ENCODE measurements at regions not wholly inside any gene's neighbourhood (a gene's known extent, or its start where the extent isn't known, plus 50 kb on each side); places are given as distances from the start of the nearest gene placed in this dataset.

DNA sequence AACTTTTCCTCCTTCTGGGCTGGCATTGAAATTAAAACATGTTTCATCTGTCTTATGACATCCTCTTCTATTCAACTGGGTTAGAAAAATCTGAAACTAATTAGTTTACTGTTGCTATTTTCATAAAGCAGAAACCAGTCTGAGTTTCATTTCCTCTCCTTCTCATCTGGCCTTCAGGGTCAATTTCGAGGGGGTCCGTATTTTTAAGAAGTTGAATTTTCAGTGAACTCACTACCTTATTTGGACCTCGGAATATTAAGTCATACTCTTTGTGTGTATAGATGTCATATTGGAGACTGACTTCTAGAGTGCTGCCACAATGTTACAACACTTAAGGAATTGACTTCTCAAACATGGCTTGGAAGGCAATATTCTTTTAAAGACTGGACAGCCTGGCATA is 485.9 kb downstream of the SQOR start:
- DNase-seq, result no peak

GRCh38 chr15:46121441-46121840 is 486.6 kb downstream of the SQOR start:
- no peak for DNase-seq

GRCh38 chr15:46126581-46126980 is 491.8 kb downstream of the SQOR start:
- DNase-seq, result no peak

GRCh38 chr15:46127361-46127874 is 492.6 kb downstream of the SQOR start:
- no peak for DNase-seq

DNA sequence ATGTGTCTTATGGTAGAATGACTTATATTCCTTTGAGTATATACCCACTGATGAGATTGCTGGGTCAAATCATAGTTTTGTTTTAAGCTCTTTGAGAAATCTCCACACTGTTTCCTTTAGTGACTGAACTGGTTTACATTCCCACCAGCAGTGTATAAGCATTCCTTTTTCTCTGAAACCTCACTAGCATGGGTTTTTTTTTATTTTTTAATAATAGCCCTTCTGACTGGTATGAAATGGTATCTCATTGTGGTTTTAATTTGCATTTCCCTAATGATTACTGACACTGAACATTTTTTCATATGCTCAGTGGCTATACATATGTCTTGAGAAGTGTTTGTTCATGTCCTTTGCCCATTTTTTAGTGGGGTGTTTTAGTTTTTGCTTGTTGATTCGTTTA is 494.3 kb downstream of the SQOR start:
- DNase-seq, result no peak

GRCh38 chr15:46131876-46132275 is 497.0 kb downstream of the SQOR start:
- DNase-seq, result no peak

DNA sequence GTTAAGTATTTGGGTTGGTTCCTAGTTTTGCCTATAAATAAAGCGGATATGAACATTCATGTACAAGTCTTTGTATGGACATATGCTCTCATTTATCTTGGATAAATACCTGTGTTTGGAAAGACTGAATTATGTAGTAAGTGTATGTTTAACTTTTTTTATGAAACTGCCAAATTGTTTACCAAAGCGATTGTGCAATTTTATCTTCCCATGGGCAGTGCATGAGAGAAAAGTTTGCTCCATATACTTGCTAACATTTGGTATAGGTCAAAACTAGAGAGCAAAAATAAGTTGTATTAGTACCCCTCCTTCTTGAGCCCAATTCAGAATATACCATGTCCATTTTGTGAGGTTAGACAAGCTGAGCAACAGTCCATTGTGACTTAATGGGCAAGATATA is 502.6 kb downstream of the SQOR start:
- no peak for DNase-seq

- DNase-seq, result no peak
These were observed 511.2 kb downstream of the SQOR start for GRCh38 chr15:46146002-46146401.

DNA sequence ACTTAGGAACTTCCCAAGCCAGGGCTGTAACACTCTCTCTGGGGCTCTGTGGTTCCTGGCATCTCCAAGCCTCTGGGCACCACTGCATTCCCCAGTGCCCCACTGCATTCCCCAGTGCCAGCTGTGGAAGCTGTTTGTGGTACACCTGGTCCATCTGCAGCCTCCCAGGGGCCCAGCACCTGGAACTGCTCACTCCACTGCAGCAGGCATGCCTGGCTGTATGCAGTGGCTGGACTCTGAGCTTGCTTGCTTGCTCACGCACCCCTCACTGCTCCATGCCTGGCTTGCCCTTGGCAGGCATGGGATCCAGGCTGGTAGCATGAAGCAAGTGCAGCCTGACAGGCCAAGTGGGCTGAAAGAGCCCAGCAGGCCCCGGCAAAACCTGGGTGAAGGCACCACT is 512.1 kb downstream of the SQOR start:
- no peak for DNase-seq

DNA sequence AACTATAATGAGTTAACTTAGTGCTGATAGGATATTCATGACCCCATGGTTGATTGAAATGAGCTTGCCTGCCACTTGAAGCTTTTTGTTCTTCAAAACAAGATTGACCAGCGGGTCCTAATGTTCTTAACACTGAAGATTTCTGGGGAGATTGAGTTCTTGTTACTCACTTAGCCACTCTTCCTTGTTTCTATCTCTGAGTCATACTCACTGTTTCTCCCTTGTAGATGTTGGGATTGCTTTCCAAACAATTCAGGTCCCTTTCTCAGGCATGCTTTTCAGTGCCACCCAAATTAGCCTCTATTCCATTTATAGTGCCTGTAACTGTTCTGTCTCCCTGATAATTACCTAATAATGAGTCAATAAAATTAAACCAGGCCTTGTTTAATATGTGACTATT is 517.0 kb downstream of the SQOR start:
- no peak for DNase-seq

DNA sequence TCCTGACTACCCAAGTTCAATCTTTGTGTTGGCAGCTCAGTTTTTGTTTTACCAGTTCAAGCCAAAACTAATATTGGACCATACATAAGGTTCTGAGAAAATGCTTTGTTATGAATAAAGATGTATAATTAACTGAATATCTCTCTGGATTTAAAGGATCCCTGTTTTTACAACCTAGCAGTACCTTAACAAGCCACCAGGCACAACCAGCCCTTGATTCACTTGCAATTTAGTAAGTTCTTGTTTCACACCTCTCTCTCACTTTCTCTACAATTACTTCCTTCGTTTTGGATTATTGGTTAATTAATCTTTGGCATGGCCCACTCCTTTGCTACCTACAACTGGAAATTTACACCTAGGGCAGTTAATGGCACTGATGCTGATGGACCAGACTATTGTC is 531.9 kb downstream of the SQOR start:
- DNase-seq, result no peak

GRCh38 chr15:46170326-46170725 is 535.5 kb downstream of the SQOR start:
- no peak for DNase-seq

- DNase-seq, result no peak
These were observed 539.3 kb downstream of the SQOR start for GRCh38 chr15:46174122-46174521.

DNA sequence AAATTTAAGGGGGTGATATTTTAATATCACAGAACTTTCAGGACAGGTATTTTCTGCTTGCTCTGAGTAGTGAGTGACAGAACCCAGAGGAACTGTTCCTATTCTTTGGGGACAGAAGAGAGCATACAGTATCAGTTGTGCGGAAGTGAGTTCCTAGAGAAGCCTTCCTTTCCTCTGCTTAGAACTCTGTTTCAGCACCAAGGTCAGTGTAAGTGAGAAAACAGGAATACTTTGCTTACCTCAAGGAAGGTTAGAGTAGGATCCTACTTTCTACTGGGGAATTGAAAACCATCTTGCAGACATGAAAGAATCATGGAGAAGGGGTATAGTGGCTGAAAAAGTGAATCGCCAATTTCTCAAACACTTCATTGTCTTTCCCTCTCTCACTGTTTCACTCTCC is 542.4 kb downstream of the SQOR start:
- no peak for DNase-seq

DNA sequence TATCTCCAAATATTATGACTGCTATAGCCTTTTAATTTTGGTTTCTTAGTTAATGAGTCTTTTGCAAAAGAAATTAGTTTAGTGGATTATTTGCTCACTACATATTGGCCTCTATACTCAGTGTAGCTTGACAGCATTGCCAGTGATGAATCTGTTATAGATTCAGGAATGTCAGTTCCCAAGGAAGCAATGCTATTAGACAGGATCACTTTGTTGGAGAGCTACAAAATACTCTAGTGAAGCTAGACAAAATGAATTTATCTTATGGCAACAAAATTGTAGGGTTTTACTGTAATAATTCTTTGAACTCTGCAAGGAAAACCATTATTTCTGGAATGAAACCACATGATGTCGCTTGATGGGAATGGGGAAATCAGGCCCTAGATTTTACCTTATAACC is 543.3 kb downstream of the SQOR start:
- no peak for DNase-seq

- DNase-seq, result no peak
These were observed 572.5 kb downstream of the SQOR start for GRCh38 chr15:46207341-46207740.

DNA sequence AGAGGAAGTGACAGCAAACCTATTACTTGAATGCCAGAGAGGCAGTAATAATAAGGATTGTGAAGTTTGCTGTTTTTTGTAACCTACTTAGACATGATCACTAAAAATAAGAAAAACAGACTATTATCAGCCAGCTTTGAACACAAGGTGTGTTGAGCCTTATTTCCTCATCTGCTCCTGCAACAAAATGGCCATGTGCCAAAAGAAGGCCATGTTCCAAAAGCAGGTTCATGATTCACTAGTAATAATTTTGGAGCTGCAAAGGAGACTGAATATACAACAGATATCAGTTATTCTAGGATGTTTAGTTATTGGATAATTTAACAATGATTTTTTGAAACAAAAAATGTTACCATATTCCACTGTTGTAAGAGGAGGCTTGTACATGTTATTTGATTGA is 578.7 kb downstream of the SQOR start:
- no peak for DNase-seq

DNA sequence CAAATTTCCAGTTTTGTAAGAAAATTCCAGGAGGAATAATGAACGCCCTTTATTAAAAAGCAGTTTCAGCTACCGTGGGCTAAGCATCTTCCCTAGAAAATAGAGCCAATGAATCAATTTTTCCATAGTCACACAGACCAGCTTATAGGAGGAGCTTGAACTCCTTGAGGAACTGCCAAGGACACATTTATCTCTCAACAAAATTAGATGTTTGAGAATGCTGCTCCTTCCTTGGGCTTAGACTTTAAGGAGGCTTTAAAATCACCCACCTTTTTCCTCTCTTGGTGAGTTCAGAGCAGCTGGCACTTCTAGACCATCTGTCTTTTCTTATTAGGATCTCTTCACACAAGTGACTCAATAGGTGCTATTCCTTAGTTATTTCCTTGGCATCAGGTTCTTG is 588.0 kb downstream of the SQOR start:
- DNase-seq, result no peak

DNA sequence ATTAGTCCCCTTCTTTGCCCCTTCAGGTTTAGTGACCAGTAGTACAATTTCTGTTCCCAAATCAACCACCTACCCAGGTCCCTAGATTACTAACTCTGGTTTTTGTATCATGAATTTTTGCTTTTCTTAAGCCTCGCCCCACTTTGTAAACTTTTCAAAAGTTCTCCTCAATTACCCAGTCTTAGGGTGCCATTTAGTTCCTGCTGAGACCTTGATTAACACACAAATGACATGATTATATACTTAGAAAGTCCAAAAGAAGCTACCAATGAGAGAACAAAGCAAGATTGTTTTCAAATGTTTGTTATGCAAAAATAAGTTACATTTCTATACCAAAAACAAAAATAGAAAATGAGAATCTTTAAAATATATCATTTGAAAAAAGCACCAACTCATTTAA is 594.4 kb downstream of the SQOR start:
- DNase-seq, result no peak

- DNase-seq, result no peak
These were observed 597.0 kb downstream of the SQOR start for GRCh38 chr15:46231786-46232185.

DNA sequence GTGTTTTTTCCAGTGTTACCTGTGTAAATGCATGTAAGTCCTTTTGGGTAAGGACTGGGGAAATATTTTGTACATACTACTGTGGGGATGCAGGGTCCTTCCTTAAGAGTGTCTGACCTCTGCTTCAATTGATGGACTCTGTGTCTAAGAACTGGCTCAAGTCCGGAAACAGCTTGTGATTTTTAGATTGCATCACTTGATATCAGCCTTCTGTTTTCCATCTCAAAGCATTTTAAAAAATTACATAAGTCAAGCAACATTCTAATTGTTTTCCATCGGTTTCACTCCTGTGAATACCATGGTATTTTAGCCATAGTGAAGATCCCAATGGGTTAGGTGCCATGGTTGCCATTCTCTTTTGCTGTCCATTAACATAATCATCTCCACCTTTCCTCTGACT is 597.6 kb downstream of the SQOR start:
- no peak for DNase-seq

GRCh38 chr15:46242935-46243334 is 608.1 kb downstream of the SQOR start:
- no peak for DNase-seq

GRCh38 chr15:46251903-46252302 is 617.1 kb downstream of the SQOR start:
- DNase-seq, result no peak

- DNase-seq, result no peak
These were observed 623.2 kb downstream of the SQOR start for GRCh38 chr15:46258056-46258455.

DNA sequence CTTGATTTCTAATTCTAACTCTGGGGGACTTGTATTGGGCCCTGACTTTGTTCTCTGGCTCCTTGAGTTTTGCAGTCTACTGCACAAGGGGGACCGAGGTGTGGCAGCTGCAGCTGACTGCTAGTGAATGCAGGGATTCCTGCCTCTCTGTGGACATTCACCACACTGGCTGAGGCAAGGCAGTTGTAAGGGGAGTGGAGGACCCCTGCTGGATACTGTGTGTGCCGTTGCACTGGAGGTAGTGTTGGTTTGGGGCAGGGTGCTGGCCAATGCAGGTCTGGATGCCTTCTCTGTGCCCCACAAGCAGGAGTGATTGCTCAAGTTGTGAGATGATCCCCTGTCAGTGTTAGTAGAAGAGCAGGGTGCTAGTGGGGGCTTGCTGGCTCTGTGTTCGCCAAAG is 626.1 kb downstream of the SQOR start:
- DNase-seq, result no peak

All from activated CD4-positive, alpha-beta T cell treated with anti-CD3 and anti-CD28 coated beads, Interleukin-2, amount 50 U/mL, for 48 hours (primary cell).